ENCODE measurements at regions not wholly inside any gene's neighbourhood (a gene's known extent, or its start where the extent isn't known, plus 50 kb on each side); places are given as distances from the start of the nearest gene placed in this dataset.
"Not testable (repeated sequence)": the region's sequence is repeated elsewhere in the genome, so short reads cannot be mapped to it uniquely, and the experiment has no call there.

- TF ChIP-seq CTCF (IDR thresholded peaks at IDR 0.05); POLR2AphosphoS5 (IDR thresholded peaks at IDR 0.05; ENCODE audit: low read depth, low read length); TCF7L2 (IDR thresholded peaks at IDR 0.05; ENCODE audit: low read depth, low read length); SIN3A (IDR thresholded peaks at IDR 0.05; ENCODE audit: borderline replicate concordance, insufficient read depth, low read depth, low read length): not testable (repeated sequence)
Measured at GRCh38 chr17:16865704-16866103, 106.2 kb downstream of the TNFRSF13B start.
